ENCODE measurements at regions not wholly inside any gene's neighbourhood (a gene's known extent, or its start where the extent isn't known, plus 50 kb on each side); places are given as distances from the start of the nearest gene placed in this dataset.
"Not testable (repeated sequence)": the region's sequence is repeated elsewhere in the genome, so short reads cannot be mapped to it uniquely, and the experiment has no call there.

GRCh38 chr13:21228738-21229137 lies 52.3 kb downstream of the MRPL57 start:
- DNase-seq, result no peak

- DNase-seq, result no peak
Measured at GRCh38 chr13:21229241-21230024, 53.0 kb downstream of the MRPL57 start.

GRCh38 chr13:21230516-21230915 lies 54.1 kb downstream of the MRPL57 start:
- DNase-seq, result no peak

- no peak for DNase-seq
Measured at GRCh38 chr13:21231426-21231940, 55.0 kb downstream of the MRPL57 start.

- DNase-seq, result no peak
Measured at GRCh38 chr13:21232196-21232595, 55.7 kb downstream of the MRPL57 start.

- no peak for DNase-seq
Measured at GRCh38 chr13:21232599-21232998, 56.1 kb downstream of the MRPL57 start.

GRCh38 chr13:21233086-21233485 lies 56.6 kb downstream of the MRPL57 start:
- no peak for DNase-seq

- peak; percentile 25 to 49 for DNase-seq
Measured at GRCh38 chr13:21234526-21234925, 58.1 kb downstream of the MRPL57 start.

GRCh38 chr13:21235174-21235573 lies 58.7 kb downstream of the MRPL57 start:
- DNase-seq, result peak in 1 of 2 experiments; percentile 38

- DNase-seq, result no peak
Measured at GRCh38 chr13:21237081-21237480, 60.6 kb downstream of the MRPL57 start.

- DNase-seq, result no peak
Measured at GRCh38 chr13:21238267-21238666, 61.8 kb downstream of the MRPL57 start.

- DNase-seq, result no peak
Measured at GRCh38 chr13:21240586-21240985, 64.1 kb downstream of the MRPL57 start.

- no peak for DNase-seq
Measured at GRCh38 chr13:21242236-21242635, 65.8 kb downstream of the MRPL57 start.

- DNase-seq, result no peak
Measured at GRCh38 chr13:21243045-21243897, 66.8 kb downstream of the MRPL57 start.

- DNase-seq, result not testable (repeated sequence)
Measured at GRCh38 chr13:21243898-21244184, 67.4 kb downstream of the MRPL57 start.

- DNase-seq, result no peak
Measured at GRCh38 chr13:21246761-21247452, 70.4 kb downstream of the MRPL57 start.

GRCh38 chr13:21256351-21256761 lies 79.9 kb downstream of the MRPL57 start:
- no peak for DNase-seq

GRCh38 chr13:21256891-21257290 lies 80.4 kb downstream of the MRPL57 start:
- no peak for DNase-seq

GRCh38 chr13:21259571-21260455 lies 83.4 kb downstream of the MRPL57 start:
- no peak for DNase-seq

GRCh38 chr13:21260561-21261290 lies 84.3 kb downstream of the MRPL57 start:
- not testable (repeated sequence) for DNase-seq

- not testable (repeated sequence) for DNase-seq
Measured at GRCh38 chr13:21261487-21262216, 85.2 kb downstream of the MRPL57 start.
